HEK293 (cell line): ENCODE measurements at regions not wholly inside any gene's neighbourhood (a gene's known extent, or its start where the extent isn't known, plus 50 kb on each side); places are given as distances from the start of the nearest gene placed in this dataset.

Experiments
- CTCF ChIA-PET: fragments of 350-600 bp; formaldehyde crosslinking; extraction: SDS; loops from one replicate; lab custom pipeline; 2021; ENCODE audit warnings: antibody characterized with exemption; lab: Yijun Ruan, JAX
- POLR2A ChIA-PET: fragments of 300-600 bp; formaldehyde crosslinking; extraction: SDS; loops from one replicate; lab custom pipeline; 2020; ENCODE audit warnings: antibody characterized with exemption, inconsistent platforms; lab: Yijun Ruan, JAX
- H3K27ac ChIP-seq: fragments of 200-500 bp; sonication (Bioruptor generic); 2 replicates; pipeline ENCODE4 v1.5.1; 2014; ENCODE audit warnings: low read depth, low read length, control low read depth, inconsistent platforms; ENCODE audit errors: extremely low read depth
- H3K36me3 ChIP-seq, 2 experiments: fragments of 200-500 bp in 1 of 2; sonication (Bioruptor generic) in 1 of 2; 1 replicate in 1 of 2; 2 replicates in 1 of 2; pipeline ENCODE4 v1.5.1; 2014 to 2017; ENCODE audit warnings: inconsistent platforms in 2 of 2, low read length in 2 of 2; ENCODE audit not compliant: control insufficient read depth in 2 of 2, insufficient read depth in 1 of 2
- H3K4me1 ChIP-seq: fragments of 200-500 bp; sonication (Bioruptor generic); 2 replicates; pipeline ENCODE4 v1.5.1; 2014; ENCODE audit warnings: mild to moderate bottlenecking, low read length, inconsistent platforms; ENCODE audit not compliant: control insufficient read depth, insufficient read depth
- H3K4me3 ChIP-seq: 2 replicates; pipeline ENCODE4 v1.5.1; 2011; ENCODE audit warnings: low read depth, mild to moderate bottlenecking, control low read depth, low read length, moderate library complexity
- H3K9me3 ChIP-seq: fragments of 200-500 bp; sonication (Bioruptor generic); 2 replicates; pipeline ENCODE4 v1.5.1; 2014; ENCODE audit warnings: low read depth, low read length, inconsistent platforms; ENCODE audit not compliant: control insufficient read depth, insufficient read depth
- HOXD13 ChIP-seq: sonication (generic); formaldehyde crosslinking; IDR thresholded peaks from 2 replicates; pipeline ENCODE4 v1.8.0; 2022; ENCODE audit warnings: missing genetic modification reagents, borderline replicate concordance
- SALL2 ChIP-seq: fragments of 450-650 bp; formaldehyde crosslinking; IDR thresholded peaks from 2 replicates; pipeline ENCODE4 v1.5.0; 2017; ENCODE audit warnings: missing biosample characterization, mild to moderate bottlenecking, missing genetic modification characterization, borderline replicate concordance
- ZBTB44 ChIP-seq: fragments of 450-650 bp; IDR thresholded peaks from 2 replicates; pipeline ENCODE4 v1.5.1; 2018; ENCODE audit warnings: missing biosample characterization, mild to moderate bottlenecking, missing genetic modification characterization
- ZEB2 ChIP-seq: fragments of 450-650 bp; formaldehyde crosslinking; IDR thresholded peaks from 2 replicates; pipeline ENCODE4 v1.5.1; 2016; ENCODE audit warnings: missing biosample characterization, missing genetic modification characterization
- ZFHX2 ChIP-seq: fragments of 450-650 bp; formaldehyde crosslinking; conservative IDR thresholded peaks from 2 replicates; pipeline ENCODE4 v1.5.1; 2016; ENCODE audit warnings: missing biosample characterization, missing genetic modification characterization
- ZFP69B ChIP-seq: fragments of 450-650 bp; formaldehyde crosslinking; IDR thresholded peaks from 2 replicates; pipeline ENCODE4 v1.5.1; 2016; ENCODE audit warnings: missing biosample characterization, missing genetic modification characterization
- ZNF174 ChIP-seq: fragments of 450-650 bp; formaldehyde crosslinking; IDR thresholded peaks from 2 replicates; pipeline ENCODE4 v1.5.0; 2017; ENCODE audit warnings: missing biosample characterization, mild to moderate bottlenecking, missing genetic modification characterization
- ZNF184 ChIP-seq: fragments of 450-650 bp; IDR thresholded peaks from 2 replicates; pipeline ENCODE4 v1.5.1; 2018; ENCODE audit warnings: missing biosample characterization, mild to moderate bottlenecking, missing genetic modification characterization
- ZNF24 ChIP-seq: fragments of 450-650 bp; formaldehyde crosslinking; IDR thresholded peaks from 2 replicates; pipeline ENCODE4 v1.5.1; 2016; ENCODE audit warnings: missing biosample characterization, missing genetic modification characterization
- ZNF416 ChIP-seq: fragments of 450-650 bp; formaldehyde crosslinking; IDR thresholded peaks from 2 replicates; pipeline ENCODE4 v1.5.1; 2016; ENCODE audit warnings: missing biosample characterization, missing genetic modification characterization
- ZNF433 ChIP-seq: fragments of 450-650 bp; formaldehyde crosslinking; IDR thresholded peaks from 2 replicates; pipeline ENCODE4 v1.5.1; 2016; ENCODE audit warnings: missing biosample characterization, missing genetic modification characterization, low read depth
- ZNF521 ChIP-seq: fragments of 450-650 bp; formaldehyde crosslinking; IDR thresholded peaks from 2 replicates; pipeline ENCODE4 v1.5.1; 2017; ENCODE audit warnings: missing biosample characterization, mild to moderate bottlenecking, missing genetic modification characterization
- ZNF530 ChIP-seq: fragments of 450-650 bp; formaldehyde crosslinking; IDR thresholded peaks from 2 replicates; pipeline ENCODE4 v1.5.1; 2016; ENCODE audit warnings: low read depth, missing biosample characterization, missing genetic modification characterization
- ZNF571 ChIP-seq: fragments of 450-650 bp; formaldehyde crosslinking; IDR thresholded peaks from 2 replicates; pipeline ENCODE4 v1.5.0; 2017; ENCODE audit warnings: missing biosample characterization, missing genetic modification characterization
- ZNF629 ChIP-seq: fragments of 450-650 bp; formaldehyde crosslinking; IDR thresholded peaks from 2 replicates; pipeline ENCODE4 v1.5.1; 2017; ENCODE audit warnings: missing biosample characterization, missing genetic modification characterization
- ZNF654 ChIP-seq: fragments of 450-650 bp; formaldehyde crosslinking; IDR thresholded peaks from 2 replicates; pipeline ENCODE4 v1.5.1; 2016; ENCODE audit warnings: low read depth, missing biosample characterization, missing genetic modification characterization
- ZNF660 ChIP-seq: fragments of 450-650 bp; IDR thresholded peaks from 2 replicates; pipeline ENCODE4 v1.5.1; 2018; ENCODE audit warnings: missing biosample characterization, mild to moderate bottlenecking, missing genetic modification characterization
- ZNF701 ChIP-seq: fragments of 450-650 bp; formaldehyde crosslinking; IDR thresholded peaks from 2 replicates; pipeline ENCODE4 v1.5.1; 2016; ENCODE audit warnings: missing biosample characterization, missing genetic modification characterization
- ZNF791 ChIP-seq: fragments of 450-650 bp; formaldehyde crosslinking; IDR thresholded peaks from 2 replicates; pipeline ENCODE4 v1.5.1; 2016; ENCODE audit warnings: missing biosample characterization, missing genetic modification characterization
- ZNF843 ChIP-seq: fragments of 450-650 bp; formaldehyde crosslinking; IDR thresholded peaks from 2 replicates; pipeline ENCODE4 v1.5.1; 2016; ENCODE audit warnings: missing biosample characterization, missing genetic modification characterization
- ZSCAN16 ChIP-seq: fragments of 450-650 bp; formaldehyde crosslinking; IDR thresholded peaks from 2 replicates; pipeline ENCODE4 v1.5.1; 2016; ENCODE audit warnings: missing biosample characterization, missing genetic modification characterization
- ZXDB ChIP-seq: fragments of 450-650 bp; formaldehyde crosslinking; IDR thresholded peaks from 2 replicates; pipeline ENCODE4 v1.5.1; 2016; ENCODE audit warnings: missing biosample characterization, missing genetic modification characterization
- TF ChIP-seq, protein P1 (sequence below): fragments of 450-650 bp; formaldehyde crosslinking; IDR thresholded peaks from 2 replicates; pipeline ENCODE4 v1.5.1; 2016; ENCODE audit warnings: missing biosample characterization, missing genetic modification characterization, borderline replicate concordance
- TF ChIP-seq, protein P2 (sequence below): fragments of 450-650 bp; formaldehyde crosslinking; optimal IDR thresholded peaks from 2 replicates; pipeline ENCODE3; 2016; ENCODE audit warnings: missing biosample characterization, mild to moderate bottlenecking, missing genetic modification characterization
- TF ChIP-seq, protein P3 (sequence below): fragments of 450-650 bp; formaldehyde crosslinking; IDR thresholded peaks from 2 replicates; pipeline ENCODE4 v1.5.1; 2016; ENCODE audit warnings: missing biosample characterization, missing genetic modification characterization
- TF ChIP-seq, protein P4 (sequence below): fragments of 450-650 bp; formaldehyde crosslinking; IDR thresholded peaks from 2 replicates; pipeline ENCODE4 v1.5.1; 2016; ENCODE audit warnings: missing biosample characterization, missing genetic modification characterization

DNA sequence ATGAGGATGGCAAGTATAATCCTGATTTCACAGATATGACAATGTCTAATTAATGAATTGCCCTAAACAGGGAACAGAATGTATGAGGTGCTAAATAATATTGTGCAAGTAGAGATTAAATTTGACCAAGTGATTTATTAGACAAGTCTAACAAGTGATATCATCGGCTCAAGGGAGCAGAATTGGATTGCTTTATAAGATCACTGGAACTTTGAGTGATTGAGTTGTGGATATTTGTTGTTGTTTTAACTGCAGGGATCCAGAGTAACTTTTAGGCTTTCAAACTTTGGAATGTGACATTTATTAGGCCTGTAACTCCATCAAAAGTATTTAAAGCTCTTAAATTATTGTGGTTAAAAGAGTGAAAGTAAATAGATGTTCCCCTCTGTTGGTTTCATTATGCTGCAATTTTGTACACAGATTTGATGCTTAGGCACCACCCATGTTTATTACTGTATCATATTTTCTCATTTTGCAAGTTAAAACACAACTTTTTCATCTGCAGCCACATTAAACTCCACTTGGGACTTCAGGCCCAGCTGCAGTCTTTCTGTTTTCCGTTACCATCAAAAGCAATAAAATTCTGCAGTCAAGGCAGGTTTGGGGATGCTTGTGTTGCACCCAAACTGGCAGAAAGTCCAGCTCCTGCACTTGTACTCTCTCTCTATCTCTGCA lies 206.6 kb downstream of the HLX start:
- Histone ChIP-seq H3K36me3 (no peaks in the 10 kb centered on the region), H3K9me3 (no peaks in the 10 kb centered on the region), H3K27ac (no peak overlapping the region), H3K4me1 (no peaks in the 10 kb centered on the region), H3K4me3 (no peak overlapping the region)
- POLR2A ChIA-PET = no interaction called here
- CTCF ChIA-PET = no interaction called here
- TF ChIP-seq ZNF843 (tag by site-specific recombination) = peak; percentile 92
- no peak for TF ChIP-seq ZNF571 (tag by site-specific recombination)
- TF ChIP-seq ZNF701 = no peak
- TF ChIP-seq, protein P1, sequence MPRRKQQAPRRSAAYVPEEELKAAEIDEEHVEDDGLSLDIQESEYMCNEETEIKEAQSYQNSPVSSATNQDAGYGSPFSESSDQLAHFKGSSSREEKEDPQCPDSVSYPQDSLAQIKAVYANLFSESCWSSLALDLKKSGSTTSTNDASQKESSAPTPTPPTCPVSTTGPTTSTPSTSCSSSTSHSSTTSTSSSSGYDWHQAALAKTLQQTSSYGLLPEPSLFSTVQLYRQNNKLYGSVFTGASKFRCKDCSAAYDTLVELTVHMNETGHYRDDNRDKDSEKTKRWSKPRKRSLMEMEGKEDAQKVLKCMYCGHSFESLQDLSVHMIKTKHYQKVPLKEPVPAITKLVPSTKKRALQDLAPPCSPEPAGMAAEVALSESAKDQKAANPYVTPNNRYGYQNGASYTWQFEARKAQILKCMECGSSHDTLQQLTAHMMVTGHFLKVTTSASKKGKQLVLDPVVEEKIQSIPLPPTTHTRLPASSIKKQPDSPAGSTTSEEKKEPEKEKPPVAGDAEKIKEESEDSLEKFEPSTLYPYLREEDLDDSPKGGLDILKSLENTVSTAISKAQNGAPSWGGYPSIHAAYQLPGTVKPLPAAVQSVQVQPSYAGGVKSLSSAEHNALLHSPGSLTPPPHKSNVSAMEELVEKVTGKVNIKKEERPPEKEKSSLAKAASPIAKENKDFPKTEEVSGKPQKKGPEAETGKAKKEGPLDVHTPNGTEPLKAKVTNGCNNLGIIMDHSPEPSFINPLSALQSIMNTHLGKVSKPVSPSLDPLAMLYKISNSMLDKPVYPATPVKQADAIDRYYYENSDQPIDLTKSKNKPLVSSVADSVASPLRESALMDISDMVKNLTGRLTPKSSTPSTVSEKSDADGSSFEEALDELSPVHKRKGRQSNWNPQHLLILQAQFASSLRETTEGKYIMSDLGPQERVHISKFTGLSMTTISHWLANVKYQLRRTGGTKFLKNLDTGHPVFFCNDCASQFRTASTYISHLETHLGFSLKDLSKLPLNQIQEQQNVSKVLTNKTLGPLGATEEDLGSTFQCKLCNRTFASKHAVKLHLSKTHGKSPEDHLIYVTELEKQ (tag by site-specific recombination) = no peak
- TF ChIP-seq ZBTB44 (tag by site-specific recombination) = peak; percentile 57
- no peak for TF ChIP-seq ZNF530
- no peak for TF ChIP-seq ZNF184 (tag by site-specific recombination)
- no peak for TF ChIP-seq ZFHX2 (tag by site-specific recombination)
- peak; percentile 91 for TF ChIP-seq ZEB2 (tag by site-specific recombination)
- TF ChIP-seq, protein P2, sequence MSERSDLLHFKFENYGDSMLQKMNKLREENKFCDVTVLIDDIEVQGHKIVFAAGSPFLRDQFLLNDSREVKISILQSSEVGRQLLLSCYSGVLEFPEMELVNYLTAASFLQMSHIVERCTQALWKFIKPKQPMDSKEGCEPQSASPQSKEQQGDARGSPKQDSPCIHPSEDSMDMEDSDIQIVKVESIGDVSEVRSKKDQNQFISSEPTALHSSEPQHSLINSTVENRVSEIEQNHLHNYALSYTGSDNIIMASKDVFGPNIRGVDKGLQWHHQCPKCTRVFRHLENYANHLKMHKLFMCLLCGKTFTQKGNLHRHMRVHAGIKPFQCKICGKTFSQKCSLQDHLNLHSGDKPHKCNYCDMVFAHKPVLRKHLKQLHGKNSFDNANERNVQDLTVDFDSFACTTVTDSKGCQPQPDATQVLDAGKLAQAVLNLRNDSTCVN (tag by site-specific recombination) = no peak
- no peak for TF ChIP-seq ZNF24 (tag by site-specific recombination)
- TF ChIP-seq, protein P3, sequence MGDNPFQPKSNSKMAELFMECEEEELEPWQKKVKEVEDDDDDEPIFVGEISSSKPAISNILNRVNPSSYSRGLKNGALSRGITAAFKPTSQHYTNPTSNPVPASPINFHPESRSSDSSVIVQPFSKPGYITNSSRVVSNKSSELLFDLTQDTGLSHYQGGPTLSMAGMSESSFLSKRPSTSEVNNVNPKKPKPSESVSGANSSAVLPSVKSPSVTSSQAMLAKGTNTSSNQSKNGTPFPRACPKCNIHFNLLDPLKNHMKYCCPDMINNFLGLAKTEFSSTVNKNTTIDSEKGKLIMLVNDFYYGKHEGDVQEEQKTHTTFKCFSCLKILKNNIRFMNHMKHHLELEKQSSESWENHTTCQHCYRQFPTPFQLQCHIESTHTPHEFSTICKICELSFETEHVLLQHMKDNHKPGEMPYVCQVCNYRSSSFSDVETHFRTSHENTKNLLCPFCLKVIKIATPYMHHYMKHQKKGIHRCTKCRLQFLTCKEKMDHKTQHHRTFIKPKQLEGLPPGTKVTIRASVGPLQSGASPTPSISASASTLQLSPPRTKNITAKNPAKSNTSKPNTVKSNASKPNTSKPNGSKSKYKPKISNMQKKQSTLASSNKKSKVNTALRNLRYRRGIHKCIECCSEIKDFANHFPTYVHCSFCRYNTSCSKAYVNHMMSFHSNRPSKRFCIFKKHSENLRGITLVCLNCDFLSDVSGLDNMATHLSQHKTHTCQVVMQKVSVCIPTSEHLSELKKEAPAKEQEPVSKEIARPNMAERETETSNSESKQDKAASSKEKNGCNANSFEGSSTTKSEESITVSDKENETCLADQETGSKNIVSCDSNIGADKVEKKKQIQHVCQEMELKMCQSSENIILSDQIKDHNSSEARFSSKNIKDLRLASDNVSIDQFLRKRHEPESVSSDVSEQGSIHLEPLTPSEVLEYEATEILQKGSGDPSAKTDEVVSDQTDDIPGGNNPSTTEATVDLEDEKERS (tag by site-specific recombination) = no peak
- no peak for TF ChIP-seq ZNF660
- TF ChIP-seq, protein P4, sequence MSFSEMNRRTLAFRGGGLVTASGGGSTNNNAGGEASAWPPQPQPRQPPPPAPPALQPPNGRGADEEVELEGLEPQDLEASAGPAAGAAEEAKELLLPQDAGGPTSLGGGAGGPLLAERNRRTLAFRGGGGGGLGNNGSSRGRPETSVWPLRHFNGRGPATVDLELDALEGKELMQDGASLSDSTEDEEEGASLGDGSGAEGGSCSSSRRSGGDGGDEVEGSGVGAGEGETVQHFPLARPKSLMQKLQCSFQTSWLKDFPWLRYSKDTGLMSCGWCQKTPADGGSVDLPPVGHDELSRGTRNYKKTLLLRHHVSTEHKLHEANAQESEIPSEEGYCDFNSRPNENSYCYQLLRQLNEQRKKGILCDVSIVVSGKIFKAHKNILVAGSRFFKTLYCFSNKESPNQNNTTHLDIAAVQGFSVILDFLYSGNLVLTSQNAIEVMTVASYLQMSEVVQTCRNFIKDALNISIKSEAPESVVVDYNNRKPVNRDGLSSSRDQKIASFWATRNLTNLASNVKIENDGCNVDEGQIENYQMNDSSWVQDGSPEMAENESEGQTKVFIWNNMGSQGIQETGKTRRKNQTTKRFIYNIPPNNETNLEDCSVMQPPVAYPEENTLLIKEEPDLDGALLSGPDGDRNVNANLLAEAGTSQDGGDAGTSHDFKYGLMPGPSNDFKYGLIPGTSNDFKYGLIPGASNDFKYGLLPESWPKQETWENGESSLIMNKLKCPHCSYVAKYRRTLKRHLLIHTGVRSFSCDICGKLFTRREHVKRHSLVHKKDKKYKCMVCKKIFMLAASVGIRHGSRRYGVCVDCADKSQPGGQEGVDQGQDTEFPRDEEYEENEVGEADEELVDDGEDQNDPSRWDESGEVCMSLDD (tag by site-specific recombination) = no peak
- TF ChIP-seq ZNF174 = no peak
- TF ChIP-seq ZFP69B (tag by site-specific recombination) = no peak
- no peak for TF ChIP-seq ZXDB (tag by site-specific recombination)
- no peak for TF ChIP-seq HOXD13 (CRISPR knock-in tag)
- no peak for TF ChIP-seq ZNF416 (tag by site-specific recombination)
- TF ChIP-seq SALL2 (tag by site-specific recombination) = no peak
- peak; percentile 21; the same call in 1 of the 2 replicates for TF ChIP-seq ZNF629
- no peak for TF ChIP-seq ZNF791 (tag by site-specific recombination)
- no peak for TF ChIP-seq ZNF433 (tag by site-specific recombination)
- no peak for TF ChIP-seq ZNF521 (tag by site-specific recombination)
- no peak for TF ChIP-seq ZNF654 (tag by site-specific recombination)
- no peak for TF ChIP-seq ZSCAN16 (tag by site-specific recombination)
